ENCODE measurements at regions not wholly inside any gene's neighbourhood (a gene's known extent, or its start where the extent isn't known, plus 50 kb on each side); places are given as distances from the start of the nearest gene placed in this dataset.

GRCh38 chr18:22482948-22483347, 65.2 kb upstream of the CTAGE1 start:
- Histone ChIP-seq H3K27me3 (ENCODE audit: control insufficient read depth, insufficient read depth, low read length) (no peaks in the 10 kb centered on the region), H3K9me3 (replicated peaks; ENCODE audit: control insufficient read depth, low read depth, low read length) (no peaks in the 10 kb centered on the region), H3K4me3 (ENCODE audit: low read length) (no peak overlapping the region), H3K36me3 (ENCODE audit: control insufficient read depth, insufficient read depth, low read length) (no peaks in the 10 kb centered on the region), H3K27ac (ENCODE audit: low read length) (no peak overlapping the region), H3K4me1 (ENCODE audit: control insufficient read depth, insufficient read depth, low read length) (no peaks in the 10 kb centered on the region)
- 89% methylated on average over 1 of the region's 3 CpGs for WGBS (ENCODE audit: insufficient coverage)
- DNase-seq: no peak

GRCh38 chr18:22483407-22483806, 65.7 kb upstream of the CTAGE1 start:
- DNase-seq: no peak
- no peaks in the 10 kb centered on the region for H3K27me3 ChIP-seq (ENCODE audit: control insufficient read depth, insufficient read depth, low read length)
- WGBS (ENCODE audit: insufficient coverage): 75% methylated on average over 4 of the region's 5 CpGs
- H3K9me3 ChIP-seq (replicated peaks; ENCODE audit: control insufficient read depth, low read depth, low read length): no peaks in the 10 kb centered on the region
- no peak overlapping the region for H3K27ac ChIP-seq (ENCODE audit: low read length)
- no peak overlapping the region for H3K4me3 ChIP-seq (ENCODE audit: low read length)
- H3K4me1 ChIP-seq (ENCODE audit: control insufficient read depth, insufficient read depth, low read length): no peaks in the 10 kb centered on the region
- no peaks in the 10 kb centered on the region for H3K36me3 ChIP-seq (ENCODE audit: control insufficient read depth, insufficient read depth, low read length)

- no CpG with 5 or more reads among the region's 2 CpGs for WGBS (ENCODE audit: insufficient coverage)
- no peak for DNase-seq
- H3K27me3 ChIP-seq (ENCODE audit: control insufficient read depth, insufficient read depth, low read length): no peaks in the 10 kb centered on the region
- H3K27ac ChIP-seq (ENCODE audit: low read length): no peak overlapping the region
- H3K36me3 ChIP-seq (ENCODE audit: control insufficient read depth, insufficient read depth, low read length): no peaks in the 10 kb centered on the region
- H3K9me3 ChIP-seq (replicated peaks; ENCODE audit: control insufficient read depth, low read depth, low read length): no peaks in the 10 kb centered on the region
- no peaks in the 10 kb centered on the region for H3K4me1 ChIP-seq (ENCODE audit: control insufficient read depth, insufficient read depth, low read length)
- no peak overlapping the region for H3K4me3 ChIP-seq (ENCODE audit: low read length)
These were observed 66.8 kb upstream of the CTAGE1 start for GRCh38 chr18:22484471-22484870.

- 67% methylated on average over 3 of the region's 6 CpGs for WGBS (ENCODE audit: insufficient coverage)
- DNase-seq: no peak
These were observed 68.1 kb upstream of the CTAGE1 start for GRCh38 chr18:22485808-22486244.

GRCh38 chr18:22486667-22487066, 69.0 kb upstream of the CTAGE1 start:
- H3K27ac ChIP-seq (ENCODE audit: low read length): no peak overlapping the region
- no CpG with 5 or more reads among the region's 1 CpG for WGBS (ENCODE audit: insufficient coverage)
- H3K4me1 ChIP-seq (ENCODE audit: control insufficient read depth, insufficient read depth, low read length): no peaks in the 10 kb centered on the region
- no peak overlapping the region for H3K4me3 ChIP-seq (ENCODE audit: low read length)
- H3K9me3 ChIP-seq (replicated peaks; ENCODE audit: control insufficient read depth, low read depth, low read length): no peaks in the 10 kb centered on the region
- no peak for DNase-seq
- no peaks in the 10 kb centered on the region for H3K27me3 ChIP-seq (ENCODE audit: control insufficient read depth, insufficient read depth, low read length)
- no peaks in the 10 kb centered on the region for H3K36me3 ChIP-seq (ENCODE audit: control insufficient read depth, insufficient read depth, low read length)

More at GRCh38 chr18:22485808-22486244, 68.1 kb upstream of the CTAGE1 start:
- no peaks in the 10 kb centered on the region for H3K36me3 ChIP-seq (ENCODE audit: control insufficient read depth, insufficient read depth, low read length)
- H3K27ac ChIP-seq (ENCODE audit: low read length): no peak overlapping the region
- H3K4me1 ChIP-seq (ENCODE audit: control insufficient read depth, insufficient read depth, low read length): no peaks in the 10 kb centered on the region
- no peak overlapping the region for H3K4me3 ChIP-seq (ENCODE audit: low read length)
- H3K27me3 ChIP-seq (ENCODE audit: control insufficient read depth, insufficient read depth, low read length): no peaks in the 10 kb centered on the region
- no peaks in the 10 kb centered on the region for H3K9me3 ChIP-seq (replicated peaks; ENCODE audit: control insufficient read depth, low read depth, low read length)

GRCh38 chr18:22488554-22488953, 70.8 kb upstream of the CTAGE1 start:
- H3K9me3 ChIP-seq (replicated peaks; ENCODE audit: control insufficient read depth, low read depth, low read length): no peaks in the 10 kb centered on the region
- no peaks in the 10 kb centered on the region for H3K27me3 ChIP-seq (ENCODE audit: control insufficient read depth, insufficient read depth, low read length)
- H3K27ac ChIP-seq (ENCODE audit: low read length): no peak overlapping the region
- H3K36me3 ChIP-seq (ENCODE audit: control insufficient read depth, insufficient read depth, low read length): no peaks in the 10 kb centered on the region
- H3K4me3 ChIP-seq (ENCODE audit: low read length): no peak overlapping the region
- 36% methylated on average over 5 of the region's 5 CpGs for WGBS (ENCODE audit: insufficient coverage)
- DNase-seq: peak; percentile 47
- no peaks in the 10 kb centered on the region for H3K4me1 ChIP-seq (ENCODE audit: control insufficient read depth, insufficient read depth, low read length)

GRCh38 chr18:22489704-22490103, 72.0 kb upstream of the CTAGE1 start:
- DNase-seq: no peak
- H3K9me3 ChIP-seq (replicated peaks; ENCODE audit: control insufficient read depth, low read depth, low read length): no peaks in the 10 kb centered on the region
- no peaks in the 10 kb centered on the region for H3K36me3 ChIP-seq (ENCODE audit: control insufficient read depth, insufficient read depth, low read length)
- WGBS (ENCODE audit: insufficient coverage): no CpG with 5 or more reads among the region's 1 CpG
- no peak overlapping the region for H3K4me3 ChIP-seq (ENCODE audit: low read length)
- H3K27ac ChIP-seq (ENCODE audit: low read length): no peak overlapping the region
- H3K4me1 ChIP-seq (ENCODE audit: control insufficient read depth, insufficient read depth, low read length): no peaks in the 10 kb centered on the region
- H3K27me3 ChIP-seq (ENCODE audit: control insufficient read depth, insufficient read depth, low read length): no peaks in the 10 kb centered on the region

GRCh38 chr18:22490429-22490846, 72.7 kb upstream of the CTAGE1 start:
- no peak overlapping the region for H3K4me3 ChIP-seq (ENCODE audit: low read length)
- H3K27ac ChIP-seq (ENCODE audit: low read length): no peak overlapping the region
- no peak for DNase-seq
- H3K36me3 ChIP-seq (ENCODE audit: control insufficient read depth, insufficient read depth, low read length): no peaks in the 10 kb centered on the region
- WGBS (ENCODE audit: insufficient coverage): 55% methylated on average over 1 of the region's 4 CpGs
- H3K4me1 ChIP-seq (ENCODE audit: control insufficient read depth, insufficient read depth, low read length): no peaks in the 10 kb centered on the region
- H3K27me3 ChIP-seq (ENCODE audit: control insufficient read depth, insufficient read depth, low read length): no peaks in the 10 kb centered on the region
- H3K9me3 ChIP-seq (replicated peaks; ENCODE audit: control insufficient read depth, low read depth, low read length): no peaks in the 10 kb centered on the region

- Histone ChIP-seq H3K27me3 (ENCODE audit: control insufficient read depth, insufficient read depth, low read length) (no peaks in the 10 kb centered on the region), H3K4me1 (ENCODE audit: control insufficient read depth, insufficient read depth, low read length) (no peaks in the 10 kb centered on the region), H3K9me3 (replicated peaks; ENCODE audit: control insufficient read depth, low read depth, low read length) (no peaks in the 10 kb centered on the region), H3K36me3 (ENCODE audit: control insufficient read depth, insufficient read depth, low read length) (no peaks in the 10 kb centered on the region), H3K27ac (ENCODE audit: low read length) (no peak overlapping the region), H3K4me3 (ENCODE audit: low read length) (no peak overlapping the region)
- no peak for DNase-seq
These were observed 75.5 kb upstream of the CTAGE1 start for GRCh38 chr18:22493255-22493654.

- 47% methylated on average over 3 of the region's 4 CpGs for WGBS (ENCODE audit: insufficient coverage)
- H3K9me3 ChIP-seq (replicated peaks; ENCODE audit: control insufficient read depth, low read depth, low read length): no peaks in the 10 kb centered on the region
- no peaks in the 10 kb centered on the region for H3K36me3 ChIP-seq (ENCODE audit: control insufficient read depth, insufficient read depth, low read length)
- no peak overlapping the region for H3K27ac ChIP-seq (ENCODE audit: low read length)
- no peak for DNase-seq
- H3K27me3 ChIP-seq (ENCODE audit: control insufficient read depth, insufficient read depth, low read length): no peaks in the 10 kb centered on the region
- H3K4me1 ChIP-seq (ENCODE audit: control insufficient read depth, insufficient read depth, low read length): no peaks in the 10 kb centered on the region
- H3K4me3 ChIP-seq (ENCODE audit: low read length): no peak overlapping the region
These were observed 76.2 kb upstream of the CTAGE1 start for GRCh38 chr18:22493940-22494339.

- Histone ChIP-seq H3K4me3 (ENCODE audit: low read length) (no peak overlapping the region), H3K27me3 (ENCODE audit: control insufficient read depth, insufficient read depth, low read length) (no peaks in the 10 kb centered on the region), H3K27ac (ENCODE audit: low read length) (no peak overlapping the region), H3K9me3 (replicated peaks; ENCODE audit: control insufficient read depth, low read depth, low read length) (no peaks in the 10 kb centered on the region), H3K36me3 (ENCODE audit: control insufficient read depth, insufficient read depth, low read length) (no peaks in the 10 kb centered on the region), H3K4me1 (ENCODE audit: control insufficient read depth, insufficient read depth, low read length) (no peaks in the 10 kb centered on the region)
- no peak for DNase-seq
- no CpG with 5 or more reads among the region's 2 CpGs for WGBS (ENCODE audit: insufficient coverage)
These were observed 77.1 kb upstream of the CTAGE1 start for GRCh38 chr18:22494771-22495170.

Measured in muscle of leg (tissue), 3 donors.